ENCODE measurements at regions not wholly inside any gene's neighbourhood (a gene's known extent, or its start where the extent isn't known, plus 50 kb on each side); places are given as distances from the start of the nearest gene placed in this dataset.

- TF ChIP-seq, protein P1, sequence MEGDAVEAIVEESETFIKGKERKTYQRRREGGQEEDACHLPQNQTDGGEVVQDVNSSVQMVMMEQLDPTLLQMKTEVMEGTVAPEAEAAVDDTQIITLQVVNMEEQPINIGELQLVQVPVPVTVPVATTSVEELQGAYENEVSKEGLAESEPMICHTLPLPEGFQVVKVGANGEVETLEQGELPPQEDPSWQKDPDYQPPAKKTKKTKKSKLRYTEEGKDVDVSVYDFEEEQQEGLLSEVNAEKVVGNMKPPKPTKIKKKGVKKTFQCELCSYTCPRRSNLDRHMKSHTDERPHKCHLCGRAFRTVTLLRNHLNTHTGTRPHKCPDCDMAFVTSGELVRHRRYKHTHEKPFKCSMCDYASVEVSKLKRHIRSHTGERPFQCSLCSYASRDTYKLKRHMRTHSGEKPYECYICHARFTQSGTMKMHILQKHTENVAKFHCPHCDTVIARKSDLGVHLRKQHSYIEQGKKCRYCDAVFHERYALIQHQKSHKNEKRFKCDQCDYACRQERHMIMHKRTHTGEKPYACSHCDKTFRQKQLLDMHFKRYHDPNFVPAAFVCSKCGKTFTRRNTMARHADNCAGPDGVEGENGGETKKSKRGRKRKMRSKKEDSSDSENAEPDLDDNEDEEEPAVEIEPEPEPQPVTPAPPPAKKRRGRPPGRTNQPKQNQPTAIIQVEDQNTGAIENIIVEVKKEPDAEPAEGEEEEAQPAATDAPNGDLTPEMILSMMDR (IDR thresholded peaks at IDR 0.05; ENCODE audit: insufficient read depth, low read depth, low read length) = no peak
- no peak for TF ChIP-seq EZH2 (IDR thresholded peaks at IDR 0.05; ENCODE audit: insufficient read depth, low read length)
Observed at GRCh38 chr11:123373754-123374621, 56.1 kb upstream of the GRAMD1B start.

Data from astrocyte (in vitro differentiated cells and primary cell).